ENCODE measurements at regions not wholly inside any gene's neighbourhood (a gene's known extent, or its start where the extent isn't known, plus 50 kb on each side); places are given as distances from the start of the nearest gene placed in this dataset.

- Histone ChIP-seq H3K36me3 (no peaks in the 10 kb centered on the region), H3K4me1 (ENCODE audit: control insufficient read depth in 1 of 2, insufficient read depth in 1 of 2, low read depth in 1 of 2, low read length in 1 of 2) (peaks cover 9 to 10% of the 10 kb centered on the region in 2 experiments), H3K27me3 (no peaks in the 10 kb centered on the region), H3K27ac (no peak overlapping the region), H3K9me3 (no peaks in the 10 kb centered on the region), H3K4me3 (ENCODE audit: low read depth in 1 of 2, low read length in 1 of 2) (no peak overlapping the region)
- no peak for TF ChIP-seq CTCF (IDR thresholded peaks at IDR 0.05)
Measured at GRCh38 chr5:61281686-61282085, 50.4 kb upstream of the ZSWIM6 start.

Data from neutrophil (primary cell).